ENCODE measurements at regions not wholly inside any gene's neighbourhood (a gene's known extent, or its start where the extent isn't known, plus 50 kb on each side); places are given as distances from the start of the nearest gene placed in this dataset.
"Not testable (repeated sequence)": the region's sequence is repeated elsewhere in the genome, so short reads cannot be mapped to it uniquely, and the experiment has no call there.

DNA sequence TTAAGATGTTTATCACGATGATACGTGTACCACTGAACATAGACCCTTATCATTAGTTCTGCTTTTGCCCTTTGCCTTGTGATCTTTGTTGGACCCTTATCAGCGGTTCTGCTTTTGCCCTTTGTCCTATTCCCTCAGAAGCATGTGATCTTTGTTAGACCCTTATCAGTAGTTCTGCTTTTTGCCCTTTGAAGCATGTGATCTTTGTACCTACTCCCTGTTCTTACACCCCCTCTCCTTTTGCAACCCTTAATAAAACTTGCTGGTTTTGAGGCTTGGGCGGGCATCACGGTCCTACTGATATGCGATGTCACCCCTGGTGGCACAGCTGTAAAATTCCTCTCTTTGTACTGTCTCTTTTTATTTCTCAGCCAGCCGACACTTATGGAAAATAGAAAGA, 117.0 kb downstream of the SDHAF3 start:
- DNase-seq: not testable (repeated sequence)

DNA sequence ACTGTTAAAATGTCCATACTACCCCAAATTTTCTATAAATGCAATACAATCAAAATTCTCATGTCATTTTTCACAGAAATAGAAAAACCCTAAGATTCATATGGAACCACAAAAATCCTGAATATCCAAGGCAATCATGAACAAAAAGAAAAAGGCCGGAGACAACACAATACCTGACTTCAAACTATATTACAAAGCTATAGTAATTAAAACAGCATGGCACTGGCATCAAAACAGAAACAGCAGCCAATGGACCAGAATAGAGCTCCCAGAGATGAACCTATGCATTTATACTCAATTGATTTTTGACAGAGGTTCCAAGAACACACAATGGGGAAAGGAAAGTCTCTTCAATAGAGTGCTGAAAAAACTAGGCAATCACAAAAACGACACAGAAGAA, 128.8 kb downstream of the SDHAF3 start:
- no peak for DNase-seq

DNA sequence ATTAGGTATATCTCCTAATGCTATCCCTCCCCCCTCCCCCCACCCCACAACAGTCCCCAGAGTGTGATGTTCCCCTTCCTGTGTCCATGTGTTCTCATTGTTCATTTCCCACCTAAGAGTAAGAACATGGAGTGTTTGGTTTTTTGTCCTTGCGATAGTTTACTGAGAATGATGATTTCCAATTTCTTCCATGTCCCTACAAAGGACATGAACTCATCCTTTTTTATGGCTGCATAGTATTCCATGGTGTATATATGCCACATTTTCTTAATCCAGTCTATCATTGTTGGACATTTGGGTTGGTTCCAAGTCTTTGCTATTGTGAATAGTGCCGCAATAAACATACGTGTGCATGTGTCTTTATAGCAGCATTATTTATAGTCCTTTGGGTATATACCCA, 140.7 kb downstream of the SDHAF3 start:
- not testable (repeated sequence) for DNase-seq

DNA sequence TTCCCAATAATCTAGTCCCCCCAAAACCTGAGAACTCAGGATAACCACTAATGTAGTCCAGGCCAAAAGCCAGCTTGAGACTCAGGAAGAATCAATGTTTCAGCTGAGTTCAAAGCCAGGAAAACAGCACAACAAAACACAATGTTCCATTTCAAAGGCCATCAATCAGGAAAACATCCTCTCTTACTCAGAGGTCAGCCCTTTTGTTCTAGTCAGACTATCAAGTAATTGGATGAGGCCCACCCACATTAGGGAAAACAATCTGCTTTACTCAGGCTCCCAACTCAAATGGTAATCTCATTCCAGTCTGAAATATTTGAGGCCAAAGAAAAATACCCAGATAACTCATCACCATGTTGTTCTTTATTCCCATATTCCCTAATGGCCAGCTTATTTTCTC, 152.2 kb downstream of the SDHAF3 start:
- DNase-seq: no peak

DNA sequence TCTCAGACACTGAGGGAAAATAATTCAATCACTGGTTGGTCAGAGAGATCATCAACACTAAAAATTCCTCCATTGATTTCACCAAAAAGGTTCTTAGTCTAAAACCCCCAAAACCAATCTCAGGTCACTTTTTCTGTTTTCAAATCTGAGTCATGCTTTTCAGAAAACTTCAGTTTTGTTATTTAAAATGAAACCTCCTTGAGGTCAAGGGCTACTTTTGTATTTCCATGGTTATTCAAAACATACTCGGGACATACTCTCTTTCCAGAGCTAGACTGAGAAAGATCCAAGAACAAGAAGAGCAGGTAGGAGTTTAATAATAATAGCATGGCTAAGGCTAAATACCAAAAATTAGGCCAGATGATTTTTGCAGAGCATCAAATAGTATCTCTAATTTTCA, 152.8 kb downstream of the SDHAF3 start:
- no peak for DNase-seq

DNA sequence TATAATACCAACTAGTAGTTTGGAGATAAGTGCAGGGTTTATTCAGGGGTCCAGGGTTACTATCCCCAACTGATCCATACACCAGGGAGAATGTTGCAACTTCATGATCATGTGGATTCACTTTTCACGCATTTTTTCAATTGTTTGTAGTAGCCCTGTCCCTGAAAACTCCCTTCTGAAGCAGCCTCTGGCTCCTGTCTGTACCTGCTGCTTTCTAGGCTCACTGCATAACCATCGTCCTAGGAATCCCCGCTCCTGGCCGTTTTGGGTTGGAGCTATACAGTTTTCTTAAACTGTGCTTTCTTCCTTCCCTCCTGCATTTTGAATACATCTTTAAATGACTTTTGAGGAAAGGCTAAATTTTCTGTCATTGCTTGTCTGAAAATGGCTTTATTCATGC, 154.1 kb downstream of the SDHAF3 start:
- no peak for DNase-seq

DNA sequence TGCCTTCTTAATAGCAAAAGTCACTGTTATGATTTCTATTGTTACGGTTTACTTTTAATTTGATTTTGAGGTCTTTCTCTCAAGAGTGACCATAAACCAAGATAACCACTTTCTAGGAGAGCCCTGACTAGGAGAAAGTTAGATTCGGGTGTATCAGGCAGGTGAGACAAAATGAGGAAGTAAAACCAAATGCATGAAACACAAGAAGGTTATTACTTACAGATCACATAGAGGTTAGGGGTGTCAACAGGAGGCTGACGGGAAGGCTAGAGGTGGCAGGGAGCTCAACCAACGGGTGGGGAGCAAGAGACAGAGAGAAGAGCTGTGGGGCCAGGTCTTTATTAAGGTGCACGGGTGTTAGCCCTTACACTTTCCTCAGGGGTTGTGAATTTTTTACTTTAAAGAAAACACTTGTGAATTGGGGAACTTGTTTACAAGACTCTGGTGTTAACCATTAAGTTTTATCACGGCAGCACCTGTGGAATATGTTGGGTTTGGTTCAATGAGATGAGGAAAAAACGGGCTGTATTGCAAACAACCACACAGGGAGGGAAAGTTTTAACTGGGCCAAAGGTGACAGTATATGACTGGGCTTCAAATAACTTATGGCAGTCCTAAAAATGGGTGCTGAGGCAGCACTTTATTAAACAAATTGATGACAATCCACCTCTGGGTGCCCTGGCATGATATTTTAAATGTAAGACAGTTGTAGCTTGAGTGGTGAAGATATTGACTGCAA, 154.9 kb downstream of the SDHAF3 start:
- no peak for DNase-seq

DNA sequence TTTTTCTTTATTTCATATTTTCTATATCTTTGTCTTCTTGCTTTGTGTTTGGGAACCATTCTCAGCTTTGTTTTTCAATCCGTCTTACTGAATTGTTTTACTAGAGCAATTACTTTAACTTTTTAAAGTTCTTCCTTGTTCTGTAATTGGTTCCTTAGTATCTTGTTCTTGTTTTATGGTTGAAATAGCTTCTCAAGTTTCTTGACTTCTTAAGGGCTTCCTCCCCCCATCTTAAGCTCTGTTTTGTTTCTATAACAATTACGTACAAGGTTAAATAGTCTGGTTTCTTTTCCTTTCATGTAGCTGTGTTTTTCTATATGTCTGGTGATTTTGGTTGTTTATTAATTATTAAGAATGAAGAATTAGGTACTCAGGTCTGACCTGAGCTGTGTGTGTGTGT, 158.0 kb downstream of the SDHAF3 start:
- no peak for DNase-seq

DNA sequence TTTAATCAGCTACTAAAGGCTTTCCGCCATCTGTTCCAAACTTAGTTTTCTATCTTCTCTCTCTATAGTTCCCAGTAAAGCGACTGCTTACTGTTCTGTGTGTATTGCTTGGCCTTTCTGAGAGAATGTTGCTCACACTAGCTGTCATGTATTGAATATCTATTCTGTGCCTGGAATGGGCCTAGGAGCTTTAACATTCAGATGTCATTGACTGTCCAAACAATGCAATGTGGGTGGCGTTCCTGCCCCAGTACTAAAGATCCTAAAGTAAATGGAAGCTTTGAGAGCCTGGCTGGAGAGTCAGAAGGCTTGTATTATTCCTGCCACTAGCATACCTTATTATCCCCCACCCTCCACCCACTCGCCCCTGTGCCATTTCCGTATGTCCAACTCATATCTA, 163.5 kb downstream of the SDHAF3 start:
- DNase-seq: no peak

DNA sequence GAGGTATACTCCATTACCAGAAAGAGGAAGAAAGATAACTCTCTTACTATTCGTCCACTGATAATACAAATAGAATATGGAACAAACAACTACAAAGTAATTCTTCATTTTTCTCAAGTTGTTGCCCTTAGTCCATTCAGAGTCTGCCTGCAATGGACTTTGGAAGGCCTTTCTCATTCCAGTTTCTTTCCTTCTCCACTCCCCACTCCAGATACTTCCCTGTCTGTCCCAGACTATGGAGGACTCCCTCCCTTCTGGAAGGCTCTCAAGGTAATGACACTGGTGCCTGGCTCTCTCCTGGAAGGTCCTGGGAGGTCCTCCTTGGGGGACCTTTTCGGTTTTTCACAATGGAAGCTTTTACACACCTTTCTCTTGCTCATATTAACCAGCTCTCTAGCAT, 167.8 kb downstream of the SDHAF3 start:
- no peak for DNase-seq

DNA sequence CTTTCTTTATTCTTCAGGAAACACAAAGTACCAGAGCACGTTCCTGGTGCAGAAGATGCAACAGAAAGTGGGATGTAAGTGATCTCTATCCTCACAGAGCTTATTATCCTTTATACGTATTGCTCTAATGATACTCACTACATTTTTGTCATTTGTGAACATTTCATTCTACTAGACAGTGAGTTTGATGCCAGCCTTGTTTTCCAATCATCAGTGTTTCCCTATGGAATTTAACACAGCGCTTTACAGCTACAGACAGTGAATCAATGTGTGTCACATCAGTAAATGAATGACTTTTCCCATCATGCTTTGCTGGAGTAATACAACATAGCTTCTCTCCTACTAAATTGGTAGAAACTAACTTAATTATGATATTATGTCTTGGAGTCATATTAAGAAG, 175.5 kb downstream of the SDHAF3 start:
- DNase-seq: no peak

DNA sequence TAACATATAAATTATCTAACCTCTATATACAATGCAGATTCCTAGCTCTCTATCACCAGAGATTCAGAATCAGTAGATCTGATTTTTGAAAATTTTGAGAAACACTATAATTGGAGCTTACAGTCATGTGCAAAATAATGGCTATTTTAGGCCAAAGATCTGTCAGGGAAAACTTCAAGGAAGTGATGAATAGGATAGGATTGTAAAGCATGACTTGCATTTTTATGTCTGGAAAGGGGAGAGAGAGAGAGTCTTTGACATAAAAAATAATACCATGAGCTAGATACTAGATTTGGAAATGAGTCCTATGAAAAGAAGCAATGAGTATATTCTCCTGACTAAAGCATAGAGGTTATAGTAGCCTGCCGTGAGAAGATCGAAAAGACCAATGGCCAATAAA, 181.1 kb downstream of the SDHAF3 start:
- DNase-seq: no peak

DNA sequence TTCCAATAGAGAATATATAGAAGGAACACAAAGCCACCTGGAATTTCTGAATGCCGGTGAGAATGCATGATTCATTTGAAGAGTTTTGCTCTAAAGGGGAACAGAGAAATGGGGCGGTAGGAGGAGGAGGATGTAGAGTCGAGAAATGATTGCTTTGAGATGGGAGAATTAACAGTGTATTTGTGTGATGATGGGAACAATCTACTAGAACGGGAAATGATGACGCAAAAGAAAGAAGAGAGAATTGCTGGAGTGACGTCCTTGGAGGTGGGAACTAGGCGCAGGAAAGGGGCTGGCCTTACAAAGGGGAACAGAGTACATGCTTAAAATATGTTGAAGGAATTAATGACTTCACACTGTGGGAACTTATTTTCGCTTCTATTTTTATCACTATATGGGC, 188.1 kb downstream of the SDHAF3 start:
- no peak for DNase-seq

DNA sequence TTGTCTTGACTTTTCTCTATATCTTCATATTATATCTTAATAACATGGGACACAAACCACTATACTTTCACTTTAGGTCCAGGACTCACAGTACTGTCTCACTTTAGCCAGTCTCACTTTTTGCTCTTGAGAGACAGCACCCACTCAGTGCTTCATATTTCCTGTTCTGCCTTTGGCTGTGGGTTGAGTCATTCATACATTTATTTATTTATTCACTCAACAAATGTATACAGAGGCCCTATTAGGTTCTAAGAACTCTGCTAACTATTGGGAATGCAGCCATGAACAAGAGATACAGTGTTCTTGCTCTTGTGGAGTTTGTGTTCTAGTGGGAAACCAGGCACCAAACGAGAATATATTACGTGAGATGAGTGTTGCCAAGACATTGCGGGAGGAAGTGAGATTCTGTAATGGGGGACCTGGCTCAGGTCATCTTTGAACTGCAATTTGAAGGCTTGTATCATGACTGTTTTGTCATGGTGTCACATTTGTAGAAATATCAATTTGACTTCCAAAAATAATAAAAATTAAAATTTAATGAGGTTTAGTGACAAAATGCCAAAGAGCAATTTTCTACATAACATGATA, 190.1 kb downstream of the SDHAF3 start:
- no peak for DNase-seq

DNA sequence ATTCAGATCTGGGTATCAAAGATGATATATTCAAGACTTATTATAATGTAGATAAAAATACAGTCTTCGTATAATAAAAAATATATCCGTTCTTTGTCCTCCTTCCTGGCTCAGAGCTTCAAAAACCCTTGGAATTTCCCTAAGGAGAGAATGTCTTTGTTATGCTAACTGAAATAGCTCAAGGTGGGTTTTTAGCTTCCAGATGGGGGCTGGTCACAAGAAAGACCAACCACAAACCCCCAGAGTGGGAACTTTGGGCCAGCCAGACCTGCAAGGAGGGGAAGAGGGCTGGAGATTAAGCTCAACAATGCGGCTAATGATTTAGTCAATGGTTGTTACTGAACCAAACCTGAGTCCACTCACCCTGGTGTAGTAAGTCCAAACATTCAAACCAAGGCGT, 196.4 kb downstream of the SDHAF3 start:
- DNase-seq: no peak

DNA sequence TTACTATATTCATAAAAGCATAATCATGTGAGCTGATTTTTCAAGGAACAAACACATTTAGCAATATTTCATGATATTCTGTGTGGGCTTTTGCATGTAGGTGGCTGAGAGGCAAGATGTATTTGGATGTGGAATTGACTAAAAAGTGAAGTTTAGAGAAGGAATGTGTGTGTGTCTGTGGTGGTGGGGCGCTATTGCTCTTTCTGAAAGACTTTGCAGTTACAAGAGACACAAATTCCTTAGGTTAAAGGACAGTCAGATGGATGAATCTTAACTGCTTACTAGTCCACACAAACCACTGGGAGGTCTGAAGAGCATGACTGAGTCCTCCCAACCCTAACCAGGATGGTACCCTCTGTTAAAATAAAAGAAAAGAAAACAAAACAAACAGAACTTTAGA, 200.1 kb downstream of the SDHAF3 start:
- DNase-seq: no peak

DNA sequence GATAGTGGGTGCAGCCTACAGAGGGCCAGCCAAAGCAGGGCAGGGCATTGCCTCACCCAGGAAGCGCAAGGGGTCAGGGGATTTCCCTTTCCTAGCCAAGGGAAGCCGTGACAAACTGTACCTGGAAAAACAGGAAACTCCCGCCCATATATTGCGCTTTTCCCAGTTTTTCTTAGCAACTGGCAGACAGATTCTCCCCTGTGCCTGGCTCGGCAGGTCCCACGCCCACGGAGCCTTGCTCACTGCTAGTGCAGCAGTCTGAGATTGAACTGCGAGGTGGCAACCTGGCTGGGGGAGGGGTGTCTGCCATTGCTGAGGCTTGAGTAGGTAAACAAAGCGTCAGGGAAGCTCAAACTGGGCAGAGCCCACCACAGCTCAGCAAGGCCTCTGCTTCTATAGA, 212.4 kb downstream of the SDHAF3 start:
- not testable (repeated sequence) for DNase-seq

DNA sequence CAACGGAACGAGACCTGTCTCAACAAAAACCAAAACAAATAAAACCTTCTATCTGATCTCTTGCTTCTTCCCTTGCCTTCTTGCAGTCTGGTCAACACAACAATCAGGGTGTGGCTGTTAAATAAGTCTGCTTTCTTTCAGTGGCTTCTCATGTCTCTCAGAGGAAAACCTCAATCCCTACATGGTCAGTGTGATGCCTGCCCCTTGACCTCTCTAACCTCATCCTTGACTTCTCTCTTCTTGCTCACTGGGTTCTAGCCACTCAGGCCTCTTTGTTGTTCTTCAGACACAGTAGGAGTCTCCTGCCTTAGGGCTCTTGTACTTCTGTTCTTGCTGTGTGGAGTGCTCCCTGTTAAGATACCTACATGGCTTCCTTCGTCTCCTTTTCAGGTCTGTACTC, 220.4 kb downstream of the SDHAF3 start:
- DNase-seq: no peak

DNA sequence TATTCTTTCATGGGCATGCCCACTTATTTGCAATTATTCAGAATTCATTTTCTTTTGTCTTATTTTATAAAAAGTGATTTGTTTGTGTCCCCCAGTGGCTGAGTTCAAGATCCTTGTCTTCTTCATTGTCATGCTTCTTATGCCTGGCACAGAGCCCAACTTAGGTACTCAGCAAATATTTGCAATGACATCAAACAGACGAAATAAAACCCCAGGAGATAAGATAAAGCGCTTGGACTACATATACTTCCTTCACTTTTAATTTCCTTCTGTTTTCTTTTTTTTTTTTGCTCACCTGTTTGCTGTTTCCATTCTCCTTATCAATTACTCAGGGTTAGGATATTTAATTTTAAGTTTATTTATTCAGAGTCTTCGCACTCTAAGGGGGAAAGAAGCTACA, 225.0 kb downstream of the SDHAF3 start:
- DNase-seq: no peak

DNA sequence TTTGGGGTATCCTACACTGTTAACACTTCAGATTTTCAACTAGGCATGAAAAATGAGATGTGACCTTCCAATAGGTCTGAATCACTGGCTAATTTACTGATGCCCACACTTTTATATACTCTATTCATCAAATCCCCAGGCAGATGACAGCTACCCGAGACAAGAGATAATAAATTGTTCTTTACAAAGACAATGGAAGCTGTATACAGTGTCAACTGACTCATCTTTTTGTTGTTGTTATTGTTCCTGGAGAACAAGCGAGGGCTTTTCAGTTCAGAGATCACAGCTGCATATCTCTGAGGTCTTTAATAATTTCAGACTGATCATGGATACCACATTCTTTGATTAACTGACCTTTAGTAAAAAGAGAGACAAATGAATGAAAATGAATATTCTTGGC, 228.9 kb downstream of the SDHAF3 start:
- no peak for DNase-seq

DNA sequence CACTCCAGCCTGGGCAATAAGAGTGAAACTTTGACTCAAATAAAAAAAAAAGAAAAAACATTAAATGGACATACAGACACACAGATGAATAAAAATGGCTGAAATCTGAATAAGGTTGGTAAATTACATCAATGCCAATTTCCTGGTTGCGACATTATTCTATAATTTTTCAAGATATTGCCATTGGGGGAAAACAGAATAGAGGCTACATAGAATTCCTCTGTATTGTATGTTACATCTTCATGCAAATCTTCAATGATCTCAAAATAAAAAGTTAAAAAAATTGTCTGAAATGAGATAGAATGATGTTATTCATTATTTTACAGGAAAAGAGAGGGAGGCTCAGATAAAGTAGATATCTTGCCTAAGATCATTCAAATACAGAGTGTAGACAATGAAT, 234.0 kb downstream of the SDHAF3 start:
- DNase-seq: no peak

DNA sequence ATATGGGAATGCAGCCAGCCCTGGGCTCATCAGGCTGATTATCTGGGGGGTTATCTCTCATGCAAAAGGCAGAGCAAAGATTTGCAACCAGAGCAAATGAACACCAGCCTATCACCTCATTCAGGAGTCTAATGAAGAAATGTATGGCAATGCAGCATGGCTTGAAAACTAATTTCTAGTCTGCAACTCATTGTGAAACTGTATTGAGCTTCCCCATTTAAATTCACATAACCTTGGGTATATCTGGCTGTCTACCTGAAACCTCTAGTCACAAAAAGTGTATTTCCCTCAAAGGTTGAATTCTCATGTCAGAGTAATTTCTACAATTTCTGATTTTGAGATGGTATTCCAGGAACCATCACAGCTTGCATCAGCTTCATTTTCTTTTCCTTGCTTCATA, 240.0 kb downstream of the SDHAF3 start:
- DNase-seq: no peak

DNA sequence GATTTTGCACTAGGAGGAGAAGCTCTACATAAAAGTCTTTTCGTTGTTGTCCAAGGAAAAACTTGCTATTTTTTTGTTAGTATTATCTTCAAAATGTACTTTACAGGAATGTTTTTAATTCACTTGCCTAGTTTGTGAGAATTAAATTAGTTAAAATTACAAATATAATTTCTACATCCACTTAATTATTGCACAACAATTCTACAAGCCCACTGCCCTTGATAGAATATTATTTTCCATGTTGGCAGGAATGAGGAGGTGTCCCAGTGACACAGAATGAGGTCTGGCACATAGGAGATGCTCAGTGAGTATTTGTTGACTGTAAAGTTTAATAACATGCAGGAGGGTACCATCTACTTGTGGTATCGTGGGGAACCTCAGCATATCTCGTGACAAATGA, 255.4 kb downstream of the SDHAF3 start:
- DNase-seq: no peak

DNA sequence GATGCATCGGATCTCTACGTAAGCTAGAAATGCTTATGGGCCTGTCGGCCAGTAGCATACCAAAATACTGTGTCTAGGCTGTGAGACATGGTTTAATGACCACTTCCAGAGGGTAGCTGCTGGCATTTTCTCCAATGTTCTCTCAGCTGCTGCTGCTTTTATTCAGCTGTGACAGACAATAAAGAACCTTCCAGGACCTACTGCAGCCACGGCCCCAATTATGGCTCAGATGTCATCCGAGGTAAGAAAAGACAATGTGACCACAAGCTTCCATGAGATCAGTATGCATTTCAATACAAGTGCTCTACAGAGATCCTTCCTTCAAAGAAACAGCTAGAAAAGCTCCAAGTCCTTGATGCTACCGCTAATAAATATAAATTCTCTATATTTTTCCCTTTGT, 256.2 kb downstream of the SDHAF3 start:
- no peak for DNase-seq

DNA sequence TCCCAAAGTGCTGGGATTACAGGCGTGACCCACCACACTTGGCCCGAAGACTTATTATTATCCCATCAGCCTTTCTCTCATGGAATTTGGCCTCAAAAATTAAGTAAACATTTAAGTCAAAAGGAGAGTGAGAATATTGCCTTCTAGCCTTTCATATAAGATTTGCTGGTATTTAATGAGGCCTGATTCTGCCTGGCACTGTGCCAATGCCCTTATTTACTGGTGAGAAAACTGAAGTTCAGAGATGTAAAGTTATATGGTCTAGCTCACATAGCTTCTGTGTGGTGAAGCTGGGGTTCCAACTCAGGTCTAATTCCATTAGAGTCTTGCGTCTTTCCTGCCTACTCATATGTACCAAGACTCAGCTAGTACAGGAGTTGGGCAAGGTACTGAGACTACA, 260.2 kb downstream of the SDHAF3 start:
- DNase-seq: no peak
